ENCODE measurements at regions not wholly inside any gene's neighbourhood (a gene's known extent, or its start where the extent isn't known, plus 50 kb on each side); places are given as distances from the start of the nearest gene placed in this dataset.
A peak's percentile ranks its signal among the peaks of the same experiment; 100 is the strongest.

DNA sequence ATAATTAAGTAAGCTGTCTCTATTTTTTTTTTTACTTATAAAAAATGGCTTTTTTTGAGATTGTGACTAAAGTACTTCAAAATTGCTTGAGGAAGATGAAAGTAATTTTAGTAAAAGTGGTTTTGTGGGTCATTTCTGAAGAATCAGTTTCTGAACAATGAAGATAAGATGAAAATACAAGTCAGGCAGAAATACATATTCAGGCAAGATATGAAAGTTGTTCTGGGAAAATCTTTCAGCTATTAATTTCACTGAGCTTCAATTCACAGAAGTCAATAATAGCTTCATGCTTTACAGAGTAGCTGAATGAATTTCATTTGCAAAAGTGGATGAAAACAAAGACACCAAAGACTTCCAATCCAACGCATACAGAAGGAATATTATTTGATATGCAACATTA is 305.2 kb upstream of the ARSJ start:
- CTCF ChIA-PET: no interaction called here
- H3K27ac Mint-ChIP-seq (ENCODE audit: unreplicated experiment): no peak overlapping the region

DNA sequence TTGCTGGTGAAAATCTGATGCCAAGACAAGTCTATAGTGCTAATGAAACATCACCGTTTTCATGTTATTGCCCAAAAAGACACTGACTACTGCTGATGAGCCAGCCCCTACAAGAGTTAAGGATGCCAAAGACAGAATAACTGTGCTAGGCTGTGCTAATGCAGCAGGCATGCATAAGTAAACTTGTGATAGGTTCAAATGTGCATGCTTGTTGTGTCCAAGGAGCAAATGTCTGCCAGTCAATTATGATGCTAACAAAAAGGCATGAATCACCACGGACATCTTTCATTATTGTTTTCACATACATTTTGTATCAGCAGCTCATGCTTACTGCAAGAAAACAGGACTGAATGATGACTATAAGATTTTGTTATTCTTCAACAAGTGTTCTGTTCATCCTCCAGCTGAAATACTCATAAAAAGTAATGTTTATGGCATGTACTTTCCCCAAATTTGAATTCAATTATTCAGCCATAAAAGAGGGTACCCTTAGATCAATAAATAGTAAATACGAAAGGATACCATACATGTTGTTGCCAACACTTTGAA is 306.9 kb upstream of the ARSJ start:
- no peak for DNase-seq
- no TSS peak for BruUV-seq (replicated peaks)
- Mint-ChIP-seq H3K36me3 (ENCODE audit: insufficient read depth, unreplicated experiment) (no peaks in the 10 kb centered on the region), H3K4me1 (ENCODE audit: low read depth, unreplicated experiment) (no peaks in the 10 kb centered on the region), H3K27me3 (ENCODE audit: unreplicated experiment) (no peaks in the 10 kb centered on the region), H3K4me3 (ENCODE audit: low read depth, unreplicated experiment) (no peak overlapping the region), H3K27ac (ENCODE audit: unreplicated experiment) (no peak overlapping the region), H3K9me3 (ENCODE audit: low read depth, unreplicated experiment) (peaks cover 4% of the 10 kb centered on the region)
- intact Hi-C loops (cut with micrococcal nuclease; ENCODE audit: unreplicated experiment): no loop called here
- CTCF ChIA-PET: no interaction called here
- TF ChIP-seq, protein P1, sequence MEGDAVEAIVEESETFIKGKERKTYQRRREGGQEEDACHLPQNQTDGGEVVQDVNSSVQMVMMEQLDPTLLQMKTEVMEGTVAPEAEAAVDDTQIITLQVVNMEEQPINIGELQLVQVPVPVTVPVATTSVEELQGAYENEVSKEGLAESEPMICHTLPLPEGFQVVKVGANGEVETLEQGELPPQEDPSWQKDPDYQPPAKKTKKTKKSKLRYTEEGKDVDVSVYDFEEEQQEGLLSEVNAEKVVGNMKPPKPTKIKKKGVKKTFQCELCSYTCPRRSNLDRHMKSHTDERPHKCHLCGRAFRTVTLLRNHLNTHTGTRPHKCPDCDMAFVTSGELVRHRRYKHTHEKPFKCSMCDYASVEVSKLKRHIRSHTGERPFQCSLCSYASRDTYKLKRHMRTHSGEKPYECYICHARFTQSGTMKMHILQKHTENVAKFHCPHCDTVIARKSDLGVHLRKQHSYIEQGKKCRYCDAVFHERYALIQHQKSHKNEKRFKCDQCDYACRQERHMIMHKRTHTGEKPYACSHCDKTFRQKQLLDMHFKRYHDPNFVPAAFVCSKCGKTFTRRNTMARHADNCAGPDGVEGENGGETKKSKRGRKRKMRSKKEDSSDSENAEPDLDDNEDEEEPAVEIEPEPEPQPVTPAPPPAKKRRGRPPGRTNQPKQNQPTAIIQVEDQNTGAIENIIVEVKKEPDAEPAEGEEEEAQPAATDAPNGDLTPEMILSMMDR (IDR thresholded peaks at IDR 0.05; ENCODE audit: unreplicated experiment): no peak

More for the DNA sequence above, 305.2 kb upstream of the ARSJ start:
- TF ChIP-seq, protein P1 (IDR thresholded peaks at IDR 0.05; ENCODE audit: unreplicated experiment): no peak
- no peak overlapping the region for H3K4me3 Mint-ChIP-seq (ENCODE audit: low read depth, unreplicated experiment)
- no peaks in the 10 kb centered on the region for H3K27me3 Mint-ChIP-seq (ENCODE audit: unreplicated experiment)
- H3K4me1 Mint-ChIP-seq (ENCODE audit: low read depth, unreplicated experiment): no peaks in the 10 kb centered on the region
- no peak for DNase-seq
- no TSS peak for BruUV-seq (replicated peaks)
- H3K36me3 Mint-ChIP-seq (ENCODE audit: insufficient read depth, unreplicated experiment): no peaks in the 10 kb centered on the region
- H3K9me3 Mint-ChIP-seq (ENCODE audit: low read depth, unreplicated experiment): peaks cover 4% of the 10 kb centered on the region
- intact Hi-C loops (cut with micrococcal nuclease; ENCODE audit: unreplicated experiment): no loop called here

DNA sequence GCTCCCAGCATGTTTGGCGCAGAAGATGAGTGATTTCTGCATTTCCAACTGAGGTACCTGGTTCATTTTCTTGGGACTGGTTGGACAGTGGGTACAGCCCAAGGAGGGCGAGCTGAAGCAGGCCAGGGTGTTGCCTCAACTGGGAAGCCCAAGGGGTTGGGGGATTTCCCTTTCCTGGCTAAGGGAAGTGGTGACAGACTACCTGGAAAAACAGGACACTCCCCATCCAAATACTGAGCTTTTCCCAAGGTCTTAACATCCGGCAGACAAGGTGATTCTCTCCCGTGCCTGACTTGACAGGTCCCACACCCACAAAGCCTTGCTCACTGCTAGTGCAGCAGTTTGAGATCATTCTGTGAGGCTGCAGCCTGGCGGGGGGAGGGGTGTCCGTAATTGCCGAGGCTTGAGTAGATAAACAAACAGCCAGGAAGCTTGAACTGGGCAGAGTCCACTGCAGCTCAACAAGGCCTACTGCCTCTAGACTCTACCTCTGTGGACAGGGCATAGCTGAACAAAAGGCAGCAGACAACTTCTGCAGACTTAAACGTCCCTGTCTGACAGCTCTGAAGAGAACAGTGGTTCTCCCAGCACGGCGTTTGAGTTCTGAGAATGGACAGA is 307.7 kb upstream of the ARSJ start:
- CTCF ChIA-PET: no interaction called here
- Mint-ChIP-seq H3K4me1 (ENCODE audit: low read depth, unreplicated experiment) (no peaks in the 10 kb centered on the region), H3K9me3 (ENCODE audit: low read depth, unreplicated experiment) (peaks cover 4% of the 10 kb centered on the region), H3K36me3 (ENCODE audit: insufficient read depth, unreplicated experiment) (no peaks in the 10 kb centered on the region), H3K4me3 (ENCODE audit: low read depth, unreplicated experiment) (no peak overlapping the region), H3K27me3 (ENCODE audit: unreplicated experiment) (no peaks in the 10 kb centered on the region), H3K27ac (ENCODE audit: unreplicated experiment) (no peak overlapping the region)
- DNase-seq: peak; percentile 5
- intact Hi-C loops (cut with micrococcal nuclease; ENCODE audit: unreplicated experiment): no loop called here
- no TSS peak for BruUV-seq (replicated peaks)
- TF ChIP-seq, protein P1 (IDR thresholded peaks at IDR 0.05; ENCODE audit: unreplicated experiment): no peak

DNA sequence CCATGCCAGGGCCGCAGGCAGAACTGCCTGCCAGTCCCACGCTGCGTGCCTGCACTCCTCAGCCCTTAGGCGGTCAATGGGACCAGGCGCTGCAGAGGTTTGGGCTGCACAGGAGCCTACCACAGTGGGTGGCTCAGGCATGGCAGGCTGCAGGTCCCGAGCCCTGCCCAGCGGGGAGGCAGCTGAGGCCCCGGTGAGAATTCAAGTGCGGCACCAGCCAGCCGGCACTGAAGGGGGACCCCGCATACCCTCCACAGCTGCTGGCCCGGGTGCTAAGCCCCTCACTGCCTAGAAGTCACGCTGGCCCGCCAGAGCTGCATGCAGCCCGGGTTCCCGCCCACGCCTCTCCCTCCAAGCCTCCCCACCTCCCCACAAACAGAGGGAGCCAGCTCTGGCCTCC is 302.5 kb upstream of the UGT8 start:
- Mint-ChIP-seq H3K4me3 (ENCODE audit: low read depth, unreplicated experiment) (no peak overlapping the region), H3K4me1 (ENCODE audit: low read depth, unreplicated experiment) (no peaks in the 10 kb centered on the region), H3K27ac (ENCODE audit: unreplicated experiment) (no peak overlapping the region), H3K36me3 (ENCODE audit: insufficient read depth, unreplicated experiment) (no peaks in the 10 kb centered on the region), H3K9me3 (ENCODE audit: low read depth, unreplicated experiment) (no peaks in the 10 kb centered on the region), H3K27me3 (ENCODE audit: unreplicated experiment) (no peaks in the 10 kb centered on the region)
- intact Hi-C loops (cut with micrococcal nuclease; ENCODE audit: unreplicated experiment): no loop called here
- DNase-seq: no peak
- TF ChIP-seq, protein P1 (IDR thresholded peaks at IDR 0.05; ENCODE audit: unreplicated experiment): no peak
- BruUV-seq (replicated peaks): no TSS peak
- CTCF ChIA-PET: interaction anchor here (0.6 kb wide), 1 partner anchor 43 kb away, joined by 3 read pairs; no protein-coding TSS in a partner anchor

Measured in Calu3 (cell line).